GM19452 (cell line): ENCODE measurements at regions not wholly inside any gene's neighbourhood (a gene's known extent, or its start where the extent isn't known, plus 50 kb on each side); places are given as distances from the start of the nearest gene placed in this dataset.
"Not testable (repeated sequence)": the region's sequence is repeated elsewhere in the genome, so short reads cannot be mapped to it uniquely, and the experiment has no call there.

ENCODE experiments used
- ATAC-seq: cut with Tn5 transposase; IDR thresholded peaks from one replicate; pipeline ENCODE4 v1.9.1; 2021; ENCODE audit not compliant: unreplicated experiment

GRCh38 chr4:188432328-188432727 lies 293.1 kb downstream of the TRIML1 start:
- ATAC-seq: no peak

DNA sequence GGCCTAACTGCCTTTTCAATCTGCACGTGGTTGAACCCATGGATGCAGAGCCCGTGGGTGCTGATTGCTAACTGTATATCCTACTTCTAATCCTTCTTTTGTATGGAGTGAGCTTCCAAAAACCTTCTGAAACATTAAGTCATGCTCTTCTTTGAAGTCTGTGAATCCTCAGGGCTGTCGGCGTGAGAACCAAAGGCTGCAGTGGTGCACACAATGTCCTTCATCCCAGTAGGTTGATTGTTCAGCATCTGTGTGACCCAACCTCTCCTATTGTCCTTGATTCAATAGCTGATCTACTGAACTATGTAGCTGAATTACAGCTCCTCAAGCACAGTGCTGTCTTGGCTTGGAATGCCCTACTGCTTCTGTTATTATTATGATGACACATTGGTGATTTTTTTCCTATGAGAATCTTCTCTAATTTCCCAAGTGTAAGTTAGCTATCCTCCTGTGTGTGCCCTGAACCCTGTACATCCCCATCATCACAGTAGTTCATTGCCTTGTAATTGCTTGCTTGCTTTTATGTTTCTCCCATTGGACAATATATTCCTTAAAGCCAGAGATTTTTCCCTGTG lies 294.6 kb downstream of the TRIML1 start:
- ATAC-seq: no peak

- ATAC-seq: no peak
Observed at GRCh38 chr4:188434643-188435042, 295.4 kb downstream of the TRIML1 start.

DNA sequence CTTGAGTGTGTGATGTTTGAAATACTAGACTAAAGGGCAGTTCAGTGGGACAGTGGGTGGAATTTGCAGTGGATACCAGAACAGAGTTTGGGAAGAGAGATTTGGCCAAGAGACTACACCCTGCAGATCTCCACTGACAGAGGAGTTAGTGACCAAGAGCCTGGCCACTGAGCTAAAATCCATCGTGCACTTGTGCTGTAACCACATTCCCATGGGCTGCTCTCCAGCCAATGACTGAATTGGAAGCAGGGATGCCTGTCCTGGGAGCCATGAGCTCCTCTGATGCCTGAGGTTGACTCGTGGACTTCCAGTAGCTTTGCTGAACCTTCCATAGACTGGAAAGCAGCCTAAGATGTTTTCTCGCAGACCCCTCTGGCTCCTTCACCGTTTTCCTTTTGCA lies 296.1 kb downstream of the TRIML1 start:
- ATAC-seq: no peak

DNA sequence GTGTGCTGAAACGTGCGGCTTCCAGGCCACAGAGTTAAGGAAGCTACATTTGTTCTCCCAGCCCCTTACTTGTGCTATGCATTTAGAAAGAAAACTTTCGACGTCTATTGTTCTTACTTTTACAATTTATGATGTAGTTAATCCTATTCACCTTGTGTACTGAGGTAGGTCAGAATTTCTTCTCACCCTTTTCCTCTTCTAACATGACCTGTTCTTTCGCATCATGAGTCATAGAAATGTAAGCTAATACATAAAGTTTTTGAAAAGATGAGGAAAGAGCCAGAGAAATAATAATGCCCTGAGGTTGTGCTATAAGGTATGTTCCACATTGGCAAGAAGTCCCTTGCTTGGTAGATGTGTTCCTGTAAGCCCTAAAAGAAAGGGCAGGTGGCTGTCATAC lies 298.3 kb downstream of the TRIML1 start:
- no peak for ATAC-seq

- not testable (repeated sequence) for ATAC-seq
Observed at GRCh38 chr4:188438391-188438824, 299.2 kb downstream of the TRIML1 start.

DNA sequence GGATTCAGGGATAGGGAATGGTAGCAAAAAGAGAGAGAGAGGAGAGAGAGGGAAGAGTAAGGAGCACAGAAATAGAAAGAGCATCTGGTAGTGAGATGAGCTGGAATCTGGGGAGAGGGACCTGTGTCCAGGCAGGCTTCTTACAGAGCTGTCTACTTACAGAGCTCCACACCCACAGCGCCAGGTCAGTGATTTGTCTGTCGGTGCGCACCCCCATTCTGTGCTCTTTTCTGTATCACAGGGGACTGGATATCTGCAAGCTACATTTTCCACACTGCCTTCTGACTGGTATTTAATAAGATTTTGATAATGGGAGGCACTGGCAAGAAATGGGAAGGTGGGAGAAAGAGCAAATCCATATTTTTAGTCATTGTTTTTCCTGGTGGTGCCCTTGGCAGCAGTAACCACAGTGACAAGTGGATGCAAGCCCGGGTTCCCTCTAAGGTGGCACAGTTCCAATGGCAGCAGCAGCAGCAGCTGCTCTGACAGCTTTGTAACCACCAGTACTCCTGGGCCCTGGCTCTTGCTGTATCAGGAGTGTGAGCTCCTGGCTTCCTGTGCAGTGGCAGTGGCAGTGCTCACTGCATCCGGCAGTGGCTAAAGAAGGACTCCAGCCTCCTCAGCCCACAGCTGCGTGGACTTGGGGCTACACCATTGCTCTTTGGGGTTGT lies 300.5 kb downstream of the TRIML1 start:
- ATAC-seq: no peak

GRCh38 chr4:188444500-188444899 lies 305.3 kb downstream of the TRIML1 start:
- ATAC-seq: no peak

DNA sequence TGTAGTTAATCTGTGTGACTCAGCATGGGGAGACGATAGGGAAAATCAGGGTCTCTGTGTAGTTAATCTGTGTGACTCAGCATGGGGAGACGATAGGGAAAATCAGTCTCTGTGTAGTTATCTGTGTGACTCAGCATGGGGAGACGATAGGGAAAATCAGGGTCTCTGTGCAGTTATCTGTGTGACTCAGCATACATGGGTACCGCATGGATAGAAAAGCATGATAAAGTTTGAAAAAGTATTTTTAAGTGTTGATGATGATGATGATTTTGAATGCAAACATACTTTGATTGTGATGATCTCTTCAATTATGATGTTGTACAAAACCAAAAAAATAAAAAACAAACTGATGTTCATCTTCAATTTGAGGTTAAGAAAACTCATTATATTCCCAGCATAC lies 309.8 kb downstream of the TRIML1 start:
- not testable (repeated sequence) for ATAC-seq

GRCh38 chr4:188450571-188450970 lies 311.3 kb downstream of the TRIML1 start:
- no peak for ATAC-seq

GRCh38 chr4:188452097-188452496 lies 312.9 kb downstream of the TRIML1 start:
- no peak for ATAC-seq

- ATAC-seq: no peak
Observed at GRCh38 chr4:188454575-188454974, 315.3 kb downstream of the TRIML1 start.

DNA sequence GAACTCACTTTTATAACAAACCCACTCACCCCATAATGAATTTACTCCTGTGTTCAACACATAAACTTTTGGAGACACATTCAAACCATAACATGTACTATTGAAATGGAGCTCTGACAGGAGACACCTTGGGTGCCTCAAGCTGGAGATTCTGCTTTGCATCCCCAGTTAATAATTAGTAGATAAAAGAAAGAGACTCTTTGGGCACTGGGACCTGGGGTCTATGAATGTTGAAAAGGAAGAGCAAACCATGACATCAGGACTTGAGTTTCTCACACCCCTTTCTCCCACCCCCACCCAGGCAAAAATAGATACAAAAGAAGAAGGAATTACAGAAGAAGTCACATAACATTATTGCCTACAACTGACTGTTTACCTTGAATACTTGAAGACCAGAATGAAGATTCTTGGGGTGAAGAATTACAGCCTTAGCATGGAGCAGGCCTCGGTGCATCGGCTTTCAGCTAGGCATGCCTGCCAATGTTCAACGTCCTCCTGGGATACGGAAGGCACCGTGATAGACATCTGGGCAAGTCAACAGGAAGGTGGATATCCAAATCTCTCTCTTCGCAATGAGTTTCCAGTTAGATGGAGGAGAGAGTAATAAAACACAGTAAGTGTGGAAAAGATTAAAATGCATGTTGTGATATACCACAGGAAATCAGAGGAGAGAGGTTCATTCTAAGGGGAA lies 316.0 kb downstream of the TRIML1 start:
- ATAC-seq: no peak

GRCh38 chr4:188459381-188459780 lies 320.1 kb downstream of the TRIML1 start:
- no peak for ATAC-seq

DNA sequence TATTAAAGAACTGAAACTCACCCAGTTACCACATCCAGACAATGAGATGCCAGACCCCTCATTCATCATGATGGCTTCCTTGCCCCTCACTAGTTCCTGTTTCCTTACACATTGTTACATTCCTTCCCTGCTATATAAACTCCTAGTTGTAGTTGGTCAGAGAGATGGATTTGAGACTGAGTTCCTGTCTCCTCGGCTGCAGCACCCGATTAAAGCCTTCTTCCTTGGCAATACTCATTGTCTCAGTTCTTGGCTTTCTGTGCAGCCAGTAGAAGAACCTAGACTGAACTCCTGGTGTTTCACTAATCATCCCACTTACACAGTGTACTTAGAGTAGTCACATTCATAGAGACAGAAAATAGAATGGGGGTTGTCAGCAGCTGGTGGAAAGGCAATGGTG lies 324.7 kb downstream of the TRIML1 start:
- no peak for ATAC-seq

DNA sequence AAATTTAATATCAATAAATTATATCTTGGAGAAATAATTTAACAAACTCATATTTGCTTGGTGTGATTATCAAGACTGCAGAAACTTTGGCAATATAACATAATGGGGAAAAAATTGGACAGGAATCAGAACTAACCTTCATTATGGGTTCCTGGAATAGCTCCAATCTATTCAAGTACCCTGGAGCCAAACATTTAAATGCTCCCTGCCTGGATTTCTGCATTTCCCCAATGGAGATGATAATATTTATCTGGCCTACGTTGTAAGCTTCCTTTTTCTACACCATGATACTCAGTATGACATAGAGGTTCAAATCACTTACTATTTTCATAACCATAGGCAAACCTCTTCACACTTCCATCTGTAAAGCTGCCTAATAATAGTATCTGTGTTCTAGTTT lies 326.8 kb downstream of the TRIML1 start:
- ATAC-seq: no peak

DNA sequence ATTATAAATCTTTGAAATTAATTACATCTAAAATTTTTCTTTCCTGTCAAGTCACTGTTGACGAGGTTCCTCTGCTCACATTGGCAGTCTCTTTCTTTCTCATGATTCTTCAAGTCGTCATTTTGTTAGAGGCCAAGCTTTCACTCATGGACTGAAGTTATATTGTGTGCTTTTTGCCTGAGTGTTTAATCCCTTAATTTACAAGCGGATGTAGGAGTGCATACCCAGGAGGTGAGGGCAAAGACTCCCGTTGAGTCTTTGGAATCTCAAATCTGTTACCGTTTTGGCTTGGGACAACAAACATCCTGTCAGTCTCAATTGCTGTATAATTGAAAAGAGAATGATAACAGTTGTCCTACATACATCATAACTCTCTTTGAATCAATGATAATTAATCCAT lies 345.0 kb downstream of the TRIML1 start:
- ATAC-seq: no peak

DNA sequence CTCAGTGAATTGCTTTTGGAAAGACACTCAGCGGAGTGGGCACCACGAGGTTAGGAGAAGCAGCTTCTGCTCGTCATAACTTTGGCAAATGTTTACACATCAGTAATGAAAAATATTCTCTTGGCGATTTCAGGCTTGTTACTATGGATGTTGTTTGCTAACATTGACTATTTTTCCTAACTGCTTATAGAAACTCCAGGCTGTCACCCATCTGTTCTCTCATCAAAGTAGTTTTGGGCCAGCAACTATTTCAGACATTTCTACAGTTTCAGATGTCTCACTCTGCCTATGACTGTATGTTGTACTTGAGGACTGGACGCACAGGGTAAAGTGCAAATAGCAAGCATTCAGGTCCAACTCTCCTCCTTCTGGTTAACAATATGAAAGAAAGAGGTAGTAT lies 346.7 kb downstream of the TRIML1 start:
- ATAC-seq: no peak

- no peak for ATAC-seq
Observed at GRCh38 chr4:188492886-188493285, 353.6 kb downstream of the TRIML1 start.

DNA sequence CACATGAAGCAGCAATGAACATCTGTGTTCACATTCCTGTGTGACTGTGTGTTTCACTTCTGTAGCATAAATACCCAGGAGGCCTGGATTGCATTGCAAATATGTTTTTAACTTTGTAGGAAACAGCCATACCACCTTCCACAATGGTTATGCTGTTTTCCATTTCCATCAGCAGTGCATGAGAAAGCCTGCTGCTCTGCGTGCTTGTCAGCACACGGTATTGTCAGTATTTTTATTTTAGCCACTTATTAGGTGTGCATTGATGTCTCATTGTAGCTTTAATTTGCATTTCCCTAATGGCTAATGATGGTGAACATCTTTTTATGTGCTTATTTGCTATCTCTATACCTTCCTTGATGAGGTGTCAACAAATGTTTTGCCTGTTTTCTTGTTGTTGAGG lies 355.9 kb downstream of the TRIML1 start:
- no peak for ATAC-seq

DNA sequence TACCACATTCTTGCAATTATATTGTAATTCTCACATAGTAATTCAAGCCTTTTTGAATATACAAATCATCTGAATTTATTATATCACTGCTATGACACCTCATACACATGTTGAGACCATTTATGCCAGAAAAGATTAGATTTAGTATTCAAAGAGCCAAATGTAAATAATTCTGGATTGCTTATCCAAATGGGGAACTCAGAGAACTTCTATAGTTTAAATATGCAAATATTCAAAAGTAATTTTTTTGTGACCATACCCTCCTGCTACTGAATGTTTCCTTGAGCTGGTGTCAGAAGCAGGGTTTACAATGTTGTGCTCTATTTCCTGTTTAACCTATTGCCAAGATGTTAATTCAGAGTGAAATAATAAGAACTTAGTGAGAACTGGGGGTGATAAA lies 372.2 kb downstream of the TRIML1 start:
- ATAC-seq: no peak

GRCh38 chr4:188532751-188533150 lies 393.5 kb downstream of the TRIML1 start:
- ATAC-seq: no peak
